Right ventricle myocardium inferior (tissue), 1 donor: ENCODE measurements at regions not wholly inside any gene's neighbourhood (a gene's known extent, or its start where the extent isn't known, plus 50 kb on each side); places are given as distances from the start of the nearest gene placed in this dataset.
"Not testable (repeated sequence)": the region's sequence is repeated elsewhere in the genome, so short reads cannot be mapped to it uniquely, and the experiment has no call there.

Source experiments
- ATAC-seq: fragments of 200-7000 bp; cut with Tn5 transposase; one replicate; pipeline ENCODE4 v1.9.1; 2020; ENCODE audit warnings: mild to moderate bottlenecking, moderate library complexity
- DNase-seq: peaks from one replicate; pipeline ENCODE4 v3.0.0; 2021; ENCODE audit errors: missing footprints
- intact Hi-C: fragments of 100-400 bp; cut with DNase I; formaldehyde crosslinking; loops from one replicate; pipeline ENCODE4 v1.11.0; 2022
- donor health status: DM: no; HTN: yes; CAD: no; lungs with severe emphysema.

DNA sequence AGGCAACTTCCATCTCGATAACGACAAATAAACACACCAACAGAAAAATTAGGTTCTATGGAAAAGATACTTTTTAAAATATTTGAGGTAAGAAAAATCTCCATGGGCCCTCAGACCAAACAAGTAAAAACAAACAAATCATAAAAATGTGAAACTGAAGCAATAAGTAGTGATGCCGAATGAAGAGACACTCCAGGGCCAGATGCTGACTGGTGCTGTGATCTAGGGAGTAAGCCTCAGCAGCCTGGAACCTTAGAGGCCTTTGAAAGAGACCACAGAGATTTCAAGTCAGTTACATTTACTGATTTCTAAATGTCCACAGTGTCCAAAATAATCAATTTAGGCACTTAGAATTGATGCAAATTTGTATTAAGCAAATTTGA, 1144.7 kb downstream of the CNTNAP5 start:
- intact Hi-C loops = no loop called here
- ATAC-seq (no peak), DNase-seq (no peak)

DNA sequence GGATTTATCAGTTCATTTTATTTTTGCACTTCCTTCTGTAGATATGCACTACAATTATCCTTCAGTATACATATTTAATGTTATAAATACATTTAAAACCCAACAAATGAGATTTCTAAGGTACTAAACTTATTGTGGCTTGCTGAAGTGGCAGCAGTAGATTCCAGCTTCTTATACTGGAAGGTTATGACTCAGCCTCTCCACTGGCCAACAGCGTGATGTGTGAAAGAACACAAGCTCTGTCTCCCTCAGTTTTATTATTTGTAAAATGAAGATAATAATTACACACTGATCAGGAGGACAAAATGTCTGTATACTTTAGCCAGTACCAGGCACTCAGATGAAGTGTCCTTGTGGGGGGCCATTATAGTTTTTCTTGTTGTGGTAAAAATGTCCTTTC, 1147.1 kb downstream of the CNTNAP5 start:
- no peak for ATAC-seq
- no peak for DNase-seq
- intact Hi-C loops = no loop called here

DNA sequence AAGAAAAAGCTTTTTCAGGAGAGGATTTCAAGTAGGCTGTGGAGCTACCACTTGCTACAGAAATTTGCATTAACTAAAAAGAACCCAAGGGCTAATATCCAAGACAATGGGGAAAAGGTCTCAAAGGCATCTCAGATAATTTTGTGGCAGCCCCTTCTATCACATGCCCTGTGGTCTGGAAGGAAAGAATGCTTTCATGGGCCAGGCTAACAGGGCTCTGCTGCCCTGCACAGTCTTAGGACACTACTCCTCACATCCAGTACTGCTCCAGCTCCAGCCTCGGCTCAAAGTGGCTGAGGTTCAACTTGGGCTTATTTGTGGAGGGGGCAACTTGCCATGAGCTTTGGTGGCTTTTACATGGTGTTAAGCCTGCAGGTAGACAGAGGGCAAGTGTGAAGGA, 1150.3 kb downstream of the CNTNAP5 start:
- ATAC-seq (no peak), DNase-seq (no peak)
- intact Hi-C loops = no loop called here

DNA sequence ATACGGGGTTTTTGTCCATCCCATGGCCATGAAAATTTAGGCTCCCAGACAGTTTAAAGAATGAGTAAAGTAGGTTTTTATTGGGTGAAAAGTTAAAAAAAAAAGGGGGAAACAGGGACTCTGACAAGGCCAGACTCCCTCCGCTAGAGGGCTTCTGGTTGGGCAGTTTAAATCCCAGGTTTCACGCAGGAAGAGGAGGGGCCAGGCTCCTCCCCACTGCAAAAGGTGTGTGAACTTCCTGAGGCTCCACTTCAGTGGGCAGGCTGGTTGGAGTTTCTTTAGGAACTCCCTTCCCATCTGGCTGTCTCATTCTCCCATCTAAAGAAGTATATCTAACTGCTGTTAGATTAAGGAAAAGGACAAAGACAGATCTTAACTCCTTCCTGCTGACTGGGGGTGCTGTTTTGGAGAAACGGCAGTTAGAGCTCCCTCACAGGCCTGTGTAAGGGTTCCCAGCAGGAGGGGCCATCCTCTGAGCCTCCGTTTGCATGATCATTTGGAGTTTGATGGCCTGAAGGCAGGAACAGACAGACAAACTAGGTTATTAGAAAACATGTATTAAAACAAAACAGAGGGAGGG, 1160.7 kb downstream of the CNTNAP5 start:
- no peak for ATAC-seq
- DNase-seq = no peak
- intact Hi-C loops = no loop called here

DNA sequence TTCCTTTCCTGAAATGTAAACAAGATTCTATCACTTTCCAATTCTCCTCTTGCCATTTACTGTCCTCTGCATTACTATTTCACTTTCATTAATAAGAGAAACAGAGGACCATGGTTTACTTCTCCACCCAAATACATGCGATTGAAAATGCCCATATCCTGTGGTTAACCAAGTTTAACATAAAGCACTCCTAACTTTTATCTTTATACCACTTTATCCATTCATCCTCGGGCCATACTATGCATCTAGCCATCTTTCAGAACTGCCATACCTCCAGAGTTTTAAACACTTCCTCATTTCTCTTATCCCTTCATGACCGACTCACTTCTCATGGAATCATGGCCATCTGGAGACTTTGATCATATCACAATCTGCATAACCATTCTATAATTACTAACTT, 1182.3 kb downstream of the CNTNAP5 start:
- ATAC-seq = no peak
- intact Hi-C loops = no loop called here
- DNase-seq = no peak

DNA sequence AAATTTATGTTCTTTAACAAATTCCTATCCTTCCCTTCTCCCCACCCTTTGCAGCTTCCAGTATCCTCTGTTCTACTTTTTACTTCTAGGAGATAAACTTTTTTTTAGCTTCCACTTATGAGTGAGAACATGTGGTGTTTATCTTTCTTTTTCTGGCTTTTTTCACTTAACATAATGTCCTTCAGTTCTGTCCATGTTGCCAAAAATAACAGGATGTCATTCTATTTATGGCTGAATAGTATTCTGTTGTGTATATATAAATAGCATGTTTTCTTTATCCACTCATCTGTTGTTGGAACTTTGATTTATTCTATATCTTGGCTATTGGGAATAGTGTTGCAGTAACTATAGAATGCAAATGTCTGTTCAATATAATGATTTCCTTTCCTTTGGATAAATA, 1191.2 kb downstream of the CNTNAP5 start:
- intact Hi-C loops = no loop called here
- DNase-seq = no peak
- no peak for ATAC-seq

DNA sequence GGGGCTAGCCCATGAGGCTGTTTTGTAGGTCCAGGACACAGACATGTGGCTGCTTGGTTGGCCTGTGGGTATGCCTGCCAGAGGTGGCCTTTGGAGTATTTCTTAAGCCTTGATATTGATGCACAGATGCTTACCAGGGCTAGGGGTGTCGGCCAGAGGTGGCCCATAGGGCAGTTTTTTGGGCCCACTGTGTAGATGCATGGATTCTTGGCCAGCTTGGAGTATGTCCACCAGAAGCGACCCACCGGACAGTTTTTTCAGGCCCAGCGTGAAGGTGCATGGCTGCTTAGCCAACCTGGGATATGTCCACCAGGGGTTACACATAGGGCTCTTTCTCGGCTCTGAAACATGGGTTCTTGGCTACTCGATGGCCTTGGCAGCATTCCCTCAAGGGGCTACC, 1199.1 kb downstream of the CNTNAP5 start:
- ATAC-seq = no peak

DNA sequence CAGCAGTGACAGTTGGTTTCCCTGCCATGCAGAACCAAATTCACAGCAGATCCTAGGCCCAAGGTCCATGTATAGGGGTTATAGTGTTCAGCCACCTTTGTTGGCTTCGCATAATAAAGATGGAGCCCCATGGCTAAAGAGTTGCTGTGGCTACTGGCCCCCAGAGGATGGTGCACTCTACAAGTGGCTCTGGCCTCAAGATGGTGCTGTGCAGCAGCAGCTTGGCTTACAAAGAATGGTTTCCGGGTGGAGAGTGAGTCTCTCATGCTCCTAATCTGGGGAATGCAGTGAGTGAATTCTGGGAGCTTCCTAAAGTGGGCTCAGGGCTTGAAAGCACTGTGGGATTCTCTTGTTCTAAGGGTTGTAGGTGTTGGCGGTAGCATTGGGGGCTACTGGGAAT, 1199.7 kb downstream of the CNTNAP5 start:
- intact Hi-C loops = no loop called here
- no peak for ATAC-seq

More for the DNA sequence above, 1199.1 kb downstream of the CNTNAP5 start:
- intact Hi-C loops = no loop called here
- no peak for DNase-seq

DNA sequence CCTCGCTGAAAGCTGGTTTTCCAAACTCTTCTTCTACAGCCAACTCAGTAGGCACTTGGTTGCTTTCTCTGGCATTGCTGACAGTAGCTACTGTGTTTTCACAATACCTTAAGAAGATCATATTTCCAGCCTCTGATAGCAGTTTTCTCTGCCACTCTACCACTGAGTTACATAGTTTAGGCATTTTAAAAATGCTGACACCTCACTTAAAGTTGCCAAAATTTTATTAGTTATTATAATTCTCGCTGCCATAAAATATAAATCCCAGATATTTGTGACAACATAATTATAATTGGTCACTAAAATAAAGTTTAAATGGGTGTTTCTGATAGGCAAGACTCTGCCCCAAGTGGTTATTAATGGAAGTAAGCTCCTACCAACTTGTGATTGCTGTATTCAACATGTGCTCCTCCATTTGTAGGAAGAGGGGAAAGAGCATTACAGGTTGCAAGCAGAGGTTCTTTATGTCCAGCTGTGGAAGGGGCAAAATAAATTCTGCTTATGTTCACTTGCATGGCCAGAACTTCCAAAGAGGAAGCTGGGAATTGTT, 1202.8 kb downstream of the CNTNAP5 start:
- ATAC-seq (no peak), DNase-seq (no peak)
- intact Hi-C loops = no loop called here

More for the DNA sequence above, 1199.7 kb downstream of the CNTNAP5 start:
- DNase-seq = no peak

DNA sequence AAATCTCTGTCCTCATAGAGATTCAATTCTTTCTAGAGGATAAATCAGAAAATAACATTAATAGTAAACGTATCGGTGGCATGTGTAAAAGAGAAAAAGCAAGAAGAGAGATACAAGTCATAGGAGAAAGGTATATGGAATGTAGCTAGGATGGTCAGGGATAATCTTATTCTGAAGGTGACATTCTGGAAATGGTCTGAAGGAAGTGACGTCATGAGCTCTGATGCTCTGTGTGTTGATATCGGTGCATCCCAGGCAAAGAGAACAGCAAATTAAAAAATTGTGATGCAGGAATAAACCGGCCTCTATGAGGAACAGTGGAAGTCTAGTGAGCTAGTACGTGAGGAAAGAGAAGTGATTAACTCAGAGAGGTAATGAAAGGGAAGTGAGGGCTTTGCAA, 1215.8 kb downstream of the CNTNAP5 start:
- no peak for DNase-seq
- ATAC-seq = no peak
- intact Hi-C loops = no loop called here

DNA sequence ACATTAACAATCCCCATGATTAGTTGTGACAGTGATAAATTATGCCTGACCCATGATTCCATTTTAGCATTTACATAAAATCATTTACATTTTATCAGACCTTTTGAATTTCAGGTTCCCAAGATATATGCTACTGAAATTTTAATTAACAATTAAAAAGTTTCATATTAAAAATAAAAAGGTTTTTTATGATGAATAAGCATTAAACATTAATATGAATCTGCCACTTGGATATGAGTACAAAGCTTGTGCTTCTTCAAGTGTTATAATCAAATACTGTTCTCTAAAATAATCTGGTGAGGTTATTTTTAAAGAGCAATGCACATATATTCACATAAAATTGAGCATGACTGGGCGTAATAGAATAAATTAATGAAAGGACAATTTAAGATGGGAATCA, 1218.0 kb downstream of the CNTNAP5 start:
- intact Hi-C loops = no loop called here
- DNase-seq = no peak
- no peak for ATAC-seq

DNA sequence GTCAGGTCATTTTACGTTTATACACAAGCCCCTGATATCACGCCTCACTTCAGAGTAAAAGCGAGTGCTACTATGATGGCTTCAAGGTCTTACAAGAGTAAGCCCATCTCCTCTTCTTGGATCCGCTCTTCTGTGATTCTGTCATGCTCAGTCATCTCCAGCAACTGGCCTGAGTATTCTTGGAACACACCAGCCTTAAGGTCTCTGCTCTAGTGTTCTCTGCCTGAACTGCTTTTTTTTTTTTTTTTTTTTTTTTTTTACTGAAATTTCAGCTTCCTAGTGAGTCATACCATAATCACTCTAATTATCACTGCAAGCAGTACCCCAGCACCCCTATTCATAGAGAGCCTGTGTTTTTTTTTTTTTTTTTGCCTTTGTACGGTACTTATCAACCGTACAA, 1228.9 kb downstream of the CNTNAP5 start:
- no peak for ATAC-seq
- intact Hi-C loops = no loop called here
- DNase-seq = no peak

DNA sequence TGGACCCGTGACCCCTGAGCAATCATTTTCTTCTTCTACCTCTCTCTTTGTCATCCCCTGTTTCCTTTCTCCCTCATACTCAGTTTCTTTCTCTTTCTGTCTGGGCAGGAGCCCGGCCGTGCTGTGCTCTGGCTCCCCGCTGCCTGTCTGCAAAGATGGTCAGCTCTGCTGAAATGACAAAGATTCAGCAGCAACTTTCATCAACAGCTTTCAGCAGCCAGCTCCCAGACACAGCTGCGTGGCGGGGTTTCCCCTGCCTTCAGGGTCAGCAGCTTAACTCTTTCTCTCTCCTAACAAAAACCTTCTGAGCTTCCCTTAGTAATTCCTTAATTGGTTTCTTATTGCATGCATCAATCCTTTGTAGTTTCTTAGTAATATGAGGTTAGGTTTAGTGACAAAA, 1234.4 kb downstream of the CNTNAP5 start:
- intact Hi-C loops = no loop called here
- ATAC-seq (no peak), DNase-seq (no peak)

DNA sequence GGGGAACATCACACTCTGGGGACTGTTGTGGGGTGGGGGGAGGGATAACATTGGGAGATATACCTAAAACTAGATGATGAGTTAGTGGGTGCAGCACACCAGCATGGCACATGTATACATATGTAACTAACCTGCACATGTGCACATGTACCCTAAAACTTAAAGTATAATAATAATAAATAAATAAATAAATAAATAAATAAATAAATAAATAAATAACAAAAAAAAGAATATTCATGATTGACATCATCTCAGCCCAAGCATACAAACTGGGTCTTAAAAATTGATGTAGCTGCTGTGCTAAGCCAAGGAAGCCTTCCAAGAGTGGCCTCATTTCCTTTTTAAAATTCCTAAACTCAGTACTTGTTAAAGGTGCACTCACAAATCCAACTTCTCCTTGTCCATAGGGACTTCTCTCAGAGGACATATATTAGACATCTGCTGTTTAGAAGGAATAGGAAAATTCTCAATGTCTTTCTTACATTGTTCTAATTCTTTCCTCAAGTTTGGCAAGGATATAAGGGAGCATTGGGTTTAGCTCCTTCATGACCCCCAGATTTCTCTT, 1235.4 kb downstream of the CNTNAP5 start:
- ATAC-seq, intact Hi-C loops, DNase-seq: not testable (repeated sequence)

DNA sequence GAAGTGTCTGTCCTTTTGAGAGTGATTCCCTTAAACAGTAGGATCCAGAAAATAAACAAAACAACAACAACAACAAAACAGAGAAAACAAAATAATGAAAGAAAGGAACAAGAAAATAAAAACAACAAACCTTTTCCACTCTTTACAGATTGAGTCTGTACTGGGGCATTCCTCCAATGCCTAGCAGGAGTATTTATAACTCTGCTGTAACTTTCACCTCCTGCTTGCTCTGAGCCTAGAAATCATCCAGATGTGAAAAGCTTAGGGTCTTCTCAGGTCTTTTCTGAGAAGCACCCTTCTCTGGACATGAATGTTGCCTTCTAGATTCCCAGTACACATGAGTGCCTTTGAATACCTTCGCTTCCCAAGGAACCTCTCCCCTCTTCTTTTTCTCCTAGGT, 1239.4 kb downstream of the CNTNAP5 start:
- intact Hi-C loops = no loop called here
- ATAC-seq (no peak), DNase-seq (no peak)

DNA sequence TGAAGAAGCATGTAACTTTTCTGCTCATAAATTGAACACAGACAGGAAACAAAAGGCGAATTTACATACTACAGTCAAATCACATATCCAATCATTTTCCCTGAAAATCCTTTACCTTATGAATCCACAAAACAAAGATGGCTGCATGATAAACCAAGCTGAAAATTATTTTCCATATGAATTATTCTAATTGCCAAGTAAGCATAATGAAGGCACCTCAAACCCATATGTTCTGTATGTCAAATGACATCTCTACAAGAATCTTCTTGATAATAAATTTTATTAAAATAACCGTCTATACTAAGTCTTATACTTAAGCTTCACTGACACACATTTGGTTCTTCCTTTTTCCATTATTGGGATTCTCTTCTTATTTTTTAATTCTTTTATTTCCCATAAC, 1242.6 kb downstream of the CNTNAP5 start:
- ATAC-seq (no peak), DNase-seq (no peak)
- intact Hi-C loops = no loop called here

DNA sequence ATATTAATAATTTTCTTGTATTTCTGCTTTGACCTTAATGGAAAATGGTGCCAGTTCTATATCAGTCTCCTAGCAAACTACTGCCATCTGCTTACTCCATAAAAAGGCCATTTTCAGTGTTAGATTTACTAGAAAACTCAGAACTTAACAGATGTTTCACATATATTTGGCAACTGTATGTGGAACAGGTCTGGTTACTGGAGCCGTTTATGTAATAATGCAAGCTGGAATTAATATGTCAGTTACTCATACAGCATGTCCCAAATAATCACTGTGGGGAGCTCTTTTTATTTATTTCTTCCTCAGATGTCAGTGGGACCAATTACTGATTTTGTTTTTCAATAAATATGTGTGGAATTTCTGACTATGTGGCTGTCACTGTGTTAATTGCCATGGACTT, 1247.6 kb downstream of the CNTNAP5 start:
- no peak for ATAC-seq
- no peak for DNase-seq
- intact Hi-C loops = no loop called here

DNA sequence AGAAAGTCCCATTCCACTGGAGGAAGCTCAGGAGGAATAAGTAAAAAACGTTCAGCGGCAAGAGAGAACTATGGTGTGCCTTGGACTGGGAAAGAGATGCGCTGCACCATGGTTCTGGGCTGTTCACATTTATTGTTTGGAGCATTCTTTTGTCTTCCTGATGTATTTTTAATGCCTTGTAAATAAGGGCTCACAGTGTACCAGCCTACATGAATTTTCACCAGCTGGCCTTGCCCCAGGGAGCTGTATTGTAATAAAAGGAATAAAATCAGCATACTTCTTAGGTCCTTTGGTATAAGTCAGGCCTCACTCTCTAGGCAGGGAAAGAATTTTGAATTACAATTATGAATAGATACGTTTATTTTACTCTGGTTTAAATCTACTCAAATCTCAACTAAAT, 1249.6 kb downstream of the CNTNAP5 start:
- intact Hi-C loops = no loop called here
- DNase-seq = no peak

DNA sequence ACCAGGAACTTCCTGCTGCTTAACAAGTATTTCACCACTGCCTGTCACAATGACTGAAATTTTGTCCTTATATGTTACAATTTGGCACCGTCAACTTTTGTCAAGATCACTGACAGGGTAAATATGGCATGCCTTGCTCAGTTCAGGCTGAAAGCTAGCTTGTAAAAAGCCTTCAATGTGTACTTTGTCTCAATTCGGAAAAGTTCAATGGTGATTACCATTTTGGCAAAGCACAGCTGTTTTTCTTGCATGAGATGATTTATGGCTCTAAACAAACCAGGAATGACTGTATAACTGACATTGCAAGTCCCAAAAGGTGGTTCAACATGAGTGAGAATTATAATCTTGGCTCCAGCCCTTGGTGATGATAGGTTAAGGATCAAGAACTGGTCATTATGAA, 1255.2 kb downstream of the CNTNAP5 start:
- ATAC-seq (no peak), DNase-seq (no peak)
- intact Hi-C loops = no loop called here

More for the DNA sequence above, 1249.6 kb downstream of the CNTNAP5 start:
- no peak for ATAC-seq

DNA sequence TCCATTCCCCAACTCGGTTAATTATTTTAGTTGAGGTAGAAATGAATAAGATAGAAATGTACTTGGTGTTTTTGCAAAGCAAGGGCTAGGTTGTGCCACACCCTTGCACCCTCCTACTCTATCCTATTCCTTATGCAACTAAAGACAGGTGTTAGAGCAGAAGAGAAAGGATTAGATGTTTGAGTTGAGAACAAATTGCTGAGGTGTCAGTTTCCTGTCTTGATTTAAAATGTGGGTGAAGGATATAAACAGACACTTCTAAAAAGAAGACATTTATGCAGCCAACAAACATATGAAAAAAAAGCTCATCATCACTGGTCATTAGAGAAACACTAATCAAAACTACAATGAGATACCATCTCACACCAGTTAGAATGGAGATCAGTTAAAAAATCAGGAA, 1256.2 kb downstream of the CNTNAP5 start:
- no peak for DNase-seq
- intact Hi-C loops = no loop called here
- ATAC-seq = no peak

DNA sequence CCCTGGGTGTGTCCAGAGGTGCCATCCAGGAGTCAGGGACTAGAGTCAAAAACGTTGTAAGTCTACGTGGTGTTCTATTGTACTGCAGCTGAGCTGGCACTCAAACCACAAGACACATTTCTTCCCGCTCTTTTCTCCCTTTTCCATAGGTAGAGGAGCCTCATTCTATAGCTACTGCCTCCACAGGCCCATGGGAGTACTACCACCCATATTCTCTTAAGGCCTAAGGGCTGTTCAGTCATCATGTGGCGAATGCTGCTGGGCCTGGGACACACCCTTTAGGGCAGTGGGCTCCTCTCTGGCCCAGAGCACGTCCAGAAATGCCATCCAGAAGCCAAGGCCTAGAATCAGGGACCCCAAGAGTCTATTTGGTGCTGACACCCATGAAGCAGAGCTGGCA, 1271.7 kb downstream of the CNTNAP5 start:
- ATAC-seq (no peak), DNase-seq (no peak)
- intact Hi-C loops = no loop called here
